Common myeloid progenitor, CD34-positive (primary cell): ENCODE measurements at regions not wholly inside any gene's neighbourhood (a gene's known extent, or its start where the extent isn't known, plus 50 kb on each side); places are given as distances from the start of the nearest gene placed in this dataset.

Source experiments
- CTCF ChIA-PET: fragments of 350-600 bp; sonication (Branson Sonifier 250); formaldehyde crosslinking; loops from one replicate; lab custom pipeline; 2021; ENCODE audit warnings: antibody characterized with exemption; lab: Charles Lee
- POLR2A ChIA-PET: fragments of 350-600 bp; sonication (Branson Sonifier 250); formaldehyde crosslinking; loops from one replicate; lab custom pipeline; 2021; ENCODE audit warnings: antibody characterized with exemption; lab: Charles Lee
- DNase-seq, 3 donors: peaks; one replicate each; pipeline versions ENCODE4 v3.0.0 to v3.0.0-alpha.2; 2013
- H3K27ac ChIP-seq, 2 experiments: 1 replicate in 1 of 2; 2 replicates in 1 of 2; pipeline ENCODE4 v1.7.0; 2013; ENCODE audit warnings: inconsistent platforms in 2 of 2, low read length in 2 of 2, mild to moderate bottlenecking in 2 of 2, low read depth in 1 of 2, moderate library complexity in 1 of 2; ENCODE audit not compliant: severe bottlenecking in 2 of 2, insufficient read depth in 1 of 2, poor library complexity in 1 of 2
- H3K27me3 ChIP-seq, 5 experiments: replicated peaks in 2 of 5; 1 replicate in 3 of 5; 2 replicates in 2 of 5; pipeline versions ENCODE4 v1.6.1 to v1.7.0; 2013; ENCODE audit warnings: low read length in 4 of 5, mild to moderate bottlenecking in 2 of 5, moderate library complexity in 2 of 5, inconsistent platforms in 1 of 5; ENCODE audit not compliant: insufficient read depth in 5 of 5, control insufficient read depth in 4 of 5
- H3K36me3 ChIP-seq, 4 experiments: 1 replicate in 2 of 4; 2 replicates in 2 of 4; pipeline versions ENCODE4 v1.6.1 to v1.7.0; 2013; ENCODE audit warnings: low read length in 3 of 4, control low read depth in 1 of 4, mild to moderate bottlenecking in 1 of 4; ENCODE audit not compliant: control insufficient read depth in 4 of 4, insufficient read depth in 4 of 4
- H3K4me1 ChIP-seq, 4 experiments: 1 replicate in 3 of 4; 2 replicates in 1 of 4; pipeline versions ENCODE4 v1.6.1 to v1.7.1; 2013; ENCODE audit warnings: low read length in 3 of 4, mild to moderate bottlenecking in 3 of 4, control low read depth in 1 of 4, inconsistent platforms in 1 of 4, moderate library complexity in 1 of 4; ENCODE audit not compliant: control insufficient read depth in 4 of 4, insufficient read depth in 4 of 4; ENCODE audit errors: control extremely low read depth in 1 of 4
- H3K4me3 ChIP-seq, 7 experiments: 1 replicate in 4 of 7; 2 replicates in 3 of 7; pipeline versions ENCODE4 v1.5.1 to v1.7.0; 2013; ENCODE audit warnings: mild to moderate bottlenecking in 7 of 7, low read length in 6 of 7, moderate library complexity in 6 of 7, inconsistent platforms in 2 of 7, low read depth in 2 of 7, control low read depth in 1 of 7; ENCODE audit not compliant: insufficient read depth in 4 of 7, control insufficient read depth in 1 of 7; ENCODE audit errors: extremely low read depth in 1 of 7
- H3K9me3 ChIP-seq, 5 experiments: 1 replicate in 4 of 5; 2 replicates in 1 of 5; pipeline versions ENCODE4 v1.6.1 to v1.7.1; 2013; ENCODE audit warnings: low read length in 4 of 5, mild to moderate bottlenecking in 2 of 5, inconsistent platforms in 1 of 5, low read depth in 1 of 5, moderate library complexity in 1 of 5; ENCODE audit not compliant: control insufficient read depth in 4 of 5, insufficient read depth in 2 of 5; ENCODE audit errors: control extremely low read depth in 1 of 5
- WGBS: methylation state at CpG from one replicate; pipeline ENCODE4 v1.1.5; 2013; ENCODE audit not compliant: insufficient coverage; 5-methylcytosine and 5-hydroxymethylcytosine counted together

GRCh38 chr5:30928956-30929355 is 264.5 kb upstream of the CDH6 start:
- DNase-seq, result no peak
- Histone ChIP-seq H3K36me3 (no peaks in the 10 kb centered on the region), H3K9me3 (no peaks in the 10 kb centered on the region), H3K4me1 (no peaks in the 10 kb centered on the region), H3K4me3 (no peak overlapping the region), H3K27me3 (no peaks in the 10 kb centered on the region), H3K27ac (no peak overlapping the region)
- ChIA-PET POLR2A (no interaction called here), CTCF (no interaction called here)

- no peak overlapping the region for H3K27ac ChIP-seq
- no peak overlapping the region for H3K4me3 ChIP-seq
- no peaks in the 10 kb centered on the region for H3K9me3 ChIP-seq
- 100% methylated on average over 1 of the region's 3 CpGs for WGBS
- CTCF ChIA-PET, result no interaction called here
- no peaks in the 10 kb centered on the region for H3K4me1 ChIP-seq
- H3K36me3 ChIP-seq, result no peaks in the 10 kb centered on the region
- POLR2A ChIA-PET, result no interaction called here
- no peaks in the 10 kb centered on the region for H3K27me3 ChIP-seq
- DNase-seq, result no peak
Observed at GRCh38 chr5:30926218-30926617, 267.3 kb upstream of the CDH6 start.

GRCh38 chr5:30921388-30921787 is 272.1 kb upstream of the CDH6 start:
- H3K4me1 ChIP-seq, result no peaks in the 10 kb centered on the region
- no peak overlapping the region for H3K4me3 ChIP-seq
- H3K9me3 ChIP-seq, result no peaks in the 10 kb centered on the region
- ChIA-PET CTCF (no interaction called here), POLR2A (no interaction called here)
- no peaks in the 10 kb centered on the region for H3K27me3 ChIP-seq
- 90% methylated on average over 3 of the region's 5 CpGs for WGBS
- H3K27ac ChIP-seq, result no peak overlapping the region
- no peaks in the 10 kb centered on the region for H3K36me3 ChIP-seq
- DNase-seq, result no peak

- 81% methylated on average over 3 of the region's 5 CpGs for WGBS
Observed at GRCh38 chr5:30918171-30918570, 275.3 kb upstream of the CDH6 start.

GRCh38 chr5:30908356-30908755 is 285.1 kb upstream of the CDH6 start:
- Histone ChIP-seq H3K4me1 (no peaks in the 10 kb centered on the region), H3K36me3 (no peaks in the 10 kb centered on the region), H3K27me3 (no peaks in the 10 kb centered on the region), H3K9me3 (no peaks in the 10 kb centered on the region), H3K27ac (no peak overlapping the region), H3K4me3 (no peak overlapping the region)
- 87% methylated on average over 3 of the region's 3 CpGs for WGBS
- CTCF ChIA-PET, result no interaction called here
- DNase-seq, result no peak
- POLR2A ChIA-PET, result no interaction called here

More at GRCh38 chr5:30918171-30918570, 275.3 kb upstream of the CDH6 start:
- Histone ChIP-seq H3K9me3 (no peaks in the 10 kb centered on the region), H3K4me3 (no peak overlapping the region), H3K36me3 (no peaks in the 10 kb centered on the region), H3K27ac (no peak overlapping the region), H3K4me1 (no peaks in the 10 kb centered on the region), H3K27me3 (no peaks in the 10 kb centered on the region)
- no peak for DNase-seq
- POLR2A ChIA-PET, result no interaction called here
- CTCF ChIA-PET, result no interaction called here

- Histone ChIP-seq H3K4me1 (no peaks in the 10 kb centered on the region), H3K27ac (no peak overlapping the region), H3K36me3 (no peaks in the 10 kb centered on the region), H3K27me3 (no peaks in the 10 kb centered on the region), H3K4me3 (no peak overlapping the region), H3K9me3 (no peaks in the 10 kb centered on the region)
- ChIA-PET POLR2A (no interaction called here), CTCF (no interaction called here)
- DNase-seq, result no peak
Observed at GRCh38 chr5:30900367-30900766, 293.1 kb upstream of the CDH6 start.

GRCh38 chr5:30894811-30895210 is 298.7 kb upstream of the CDH6 start:
- POLR2A ChIA-PET, result no interaction called here

GRCh38 chr5:30891660-30892059 is 301.8 kb upstream of the CDH6 start:
- CTCF ChIA-PET, result no interaction called here
- POLR2A ChIA-PET, result no interaction called here
- H3K4me1 ChIP-seq, result no peaks in the 10 kb centered on the region

More at GRCh38 chr5:30894811-30895210, 298.7 kb upstream of the CDH6 start:
- Histone ChIP-seq H3K4me1 (no peaks in the 10 kb centered on the region), H3K27me3 (no peaks in the 10 kb centered on the region), H3K4me3 (no peak overlapping the region), H3K9me3 (no peaks in the 10 kb centered on the region), H3K27ac (no peak overlapping the region), H3K36me3 (no peaks in the 10 kb centered on the region)
- CTCF ChIA-PET, result no interaction called here
- no CpG with 5 or more reads among the region's 2 CpGs for whole genome bisulfite sequencing
- DNase-seq, result no peak

More at GRCh38 chr5:30891660-30892059, 301.8 kb upstream of the CDH6 start:
- Histone ChIP-seq H3K9me3 (no peaks in the 10 kb centered on the region), H3K4me3 (no peak overlapping the region), H3K36me3 (no peaks in the 10 kb centered on the region), H3K27me3 (no peaks in the 10 kb centered on the region), H3K27ac (no peak overlapping the region)
- DNase-seq, result no peak
